MCF 10A (cell line): ENCODE measurements at regions not wholly inside any gene's neighbourhood (a gene's known extent, or its start where the extent isn't known, plus 50 kb on each side); places are given as distances from the start of the nearest gene placed in this dataset.

ENCODE experiments used
- BruUV-seq: library from RNA; stranded (reverse); fragments of 400-500 nt; replicated peaks from 2 replicates; lab custom pipeline; 2021; lab: Mats Ljungman, UMichigan
- CTCF ChIA-PET: fragments of 300-600 bp; sonication (Branson Sonifier 250); formaldehyde crosslinking; extraction: SDS; loops from one replicate; lab custom pipeline; 2021; ENCODE audit warnings: antibody characterized with exemption, inconsistent platforms; lab: Yijun Ruan, JAX
- POLR2A ChIA-PET: fragments of 300-600, 350-650 bp; sonication (Branson Sonifier 250); formaldehyde crosslinking; extraction: SDS; loops from one replicate; lab custom pipeline; 2020; ENCODE audit warnings: antibody characterized with exemption, inconsistent platforms; lab: Yijun Ruan, JAX
- DNase-seq: peaks from one replicate; pipeline ENCODE4 v3.0.0-alpha.2; 2018; ENCODE audit not compliant: unreplicated experiment
- H3K27ac Mint-ChIP-seq: one replicate; pipeline ENCODE4 v1.8.0; 2022; ENCODE audit warnings: mild to moderate bottlenecking, low read depth, mixed read lengths; ENCODE audit not compliant: unreplicated experiment
- H3K27me3 Mint-ChIP-seq: one replicate; pipeline ENCODE4 v1.8.0; 2022; ENCODE audit warnings: mixed read lengths; ENCODE audit not compliant: insufficient read depth, unreplicated experiment
- H3K36me3 Mint-ChIP-seq: one replicate; pipeline ENCODE4 v1.8.0; 2022; ENCODE audit warnings: mild to moderate bottlenecking, moderate library complexity, mixed read lengths; ENCODE audit not compliant: insufficient read depth, unreplicated experiment
- H3K4me1 Mint-ChIP-seq: one replicate; pipeline ENCODE4 v1.8.0; 2022; ENCODE audit warnings: mixed read lengths; ENCODE audit not compliant: insufficient read depth, unreplicated experiment
- H3K4me3 Mint-ChIP-seq: one replicate; pipeline ENCODE4 v1.8.0; 2022; ENCODE audit warnings: mild to moderate bottlenecking, moderate library complexity, mixed read lengths; ENCODE audit not compliant: unreplicated experiment
- H3K9me3 Mint-ChIP-seq: one replicate; pipeline ENCODE4 v1.8.0; 2022; ENCODE audit warnings: mixed read lengths; ENCODE audit not compliant: unreplicated experiment
- CTCF ChIP-seq: fragments of 200-600 bp; IDR thresholded peaks from one replicate; pipeline ENCODE4 v1.8.0; 2022; ENCODE audit warnings: antibody characterized with exemption, mild to moderate bottlenecking; ENCODE audit not compliant: unreplicated experiment
- intact Hi-C: fragments of 100-400 bp; cut with micrococcal nuclease; formaldehyde crosslinking; loops from 2 replicates; pipeline ENCODE4 v1.14.1; 2022

- TF ChIP-seq CTCF: no peak
- BruUV-seq: no TSS peak
- intact Hi-C loops: no loop called here
- Mint-ChIP-seq H3K27ac (no peak overlapping the region), H3K4me3 (no peak overlapping the region), H3K27me3 (no peaks in the 10 kb centered on the region), H3K36me3 (no peaks in the 10 kb centered on the region), H3K9me3 (no peaks in the 10 kb centered on the region), H3K4me1 (peaks cover 10% of the 10 kb centered on the region)
- POLR2A ChIA-PET: no interaction called here
- DNase-seq: no peak
- CTCF ChIA-PET: no interaction called here
Measured at GRCh38 chr5:28523416-28523815, 1485.0 kb upstream of the CDH9 start.

GRCh38 chr5:28517691-28518090 is 1479.3 kb upstream of the CDH9 start:
- Mint-ChIP-seq H3K36me3 (no peaks in the 10 kb centered on the region), H3K4me1 (no peaks in the 10 kb centered on the region), H3K9me3 (no peaks in the 10 kb centered on the region), H3K4me3 (no peak overlapping the region), H3K27me3 (no peaks in the 10 kb centered on the region), H3K27ac (no peak overlapping the region)
- no peak for DNase-seq
- BruUV-seq: no TSS peak
- TF ChIP-seq CTCF: no peak
- POLR2A ChIA-PET: no interaction called here
- intact Hi-C loops: no loop called here
- CTCF ChIA-PET: no interaction called here

- CTCF ChIA-PET: no interaction called here
Measured at GRCh38 chr5:28516722-28517121, 1478.3 kb upstream of the CDH9 start.

GRCh38 chr5:28512648-28513047 is 1474.3 kb upstream of the CDH9 start:
- TF ChIP-seq CTCF: no peak
- ChIA-PET CTCF (no interaction called here), POLR2A (no interaction called here)
- no peak for DNase-seq
- H3K27me3 Mint-ChIP-seq: no peaks in the 10 kb centered on the region
- no peaks in the 10 kb centered on the region for H3K4me1 Mint-ChIP-seq
- no peaks in the 10 kb centered on the region for H3K9me3 Mint-ChIP-seq
- H3K27ac Mint-ChIP-seq: no peak overlapping the region
- intact Hi-C loops: no loop called here
- H3K36me3 Mint-ChIP-seq: no peaks in the 10 kb centered on the region
- H3K4me3 Mint-ChIP-seq: no peak overlapping the region
- BruUV-seq: no TSS peak

More at GRCh38 chr5:28516722-28517121, 1478.3 kb upstream of the CDH9 start:
- no peak overlapping the region for H3K4me3 Mint-ChIP-seq
- TF ChIP-seq CTCF: no peak
- H3K27ac Mint-ChIP-seq: no peak overlapping the region
- BruUV-seq: no TSS peak
- no peak for DNase-seq
- H3K4me1 Mint-ChIP-seq: no peaks in the 10 kb centered on the region
- H3K9me3 Mint-ChIP-seq: no peaks in the 10 kb centered on the region
- POLR2A ChIA-PET: interaction anchor here (0.7 kb wide), 1 partner anchor 218 kb away, joined by 3 read pairs; no protein-coding TSS in a partner anchor
- intact Hi-C loops: no loop called here
- H3K36me3 Mint-ChIP-seq: no peaks in the 10 kb centered on the region
- no peaks in the 10 kb centered on the region for H3K27me3 Mint-ChIP-seq
